Brain microvascular endothelial cell (primary cell): ENCODE measurements at regions not wholly inside any gene's neighbourhood (a gene's known extent, or its start where the extent isn't known, plus 50 kb on each side); places are given as distances from the start of the nearest gene placed in this dataset.

ENCODE experiments used
- DNase-seq: peaks from one replicate; pipeline ENCODE4 v3.0.0-alpha.2; 2020
- H3K27ac ChIP-seq: fragments of 250-450 bp; sonication (Bioruptor Pico); 2 replicates; pipeline ENCODE4 v1.5.1; 2020; ENCODE audit warnings: mild to moderate bottlenecking, moderate library complexity
- H3K27me3 ChIP-seq: fragments of 250-450 bp; sonication (Bioruptor Pico); replicated peaks from 2 replicates; pipeline ENCODE4 v1.5.1; 2020; ENCODE audit warnings: mild to moderate bottlenecking
- H3K36me3 ChIP-seq: fragments of 250-450 bp; sonication (Bioruptor Pico); replicated peaks from 2 replicates; pipeline ENCODE4 v1.5.1; 2020; ENCODE audit warnings: mild to moderate bottlenecking
- H3K4me3 ChIP-seq: 2 replicates; pipeline ENCODE4 v1.5.1; 2011; ENCODE audit warnings: low read depth, mild to moderate bottlenecking, control low read depth, low read length, moderate library complexity
- in situ Hi-C: cut with HindIII; loops from 2 replicates; pipeline ENCODE4 v1.10.0; 2017; ENCODE audit warnings: low sequenced_read_pairs, low pct_ligation_motif_present
- TF ChIP-seq, protein P1 (sequence below): IDR thresholded peaks from 2 replicates; pipeline ENCODE4 v1.5.1; 2011; ENCODE audit warnings: low read depth, mild to moderate bottlenecking, moderate library complexity, low read length, control low read depth, inconsistent platforms; ENCODE audit errors: missing control alignments

GRCh38 chr3:44048949-44049348 lies 192.7 kb upstream of the TOPAZ1 start:
- H3K27ac ChIP-seq, result no peak overlapping the region
- DNase-seq, result no peak
- H3K36me3 ChIP-seq, result no peaks in the 10 kb centered on the region
- in situ Hi-C loops, result no loop called here
- no peak overlapping the region for H3K4me3 ChIP-seq
- TF ChIP-seq, protein P1, sequence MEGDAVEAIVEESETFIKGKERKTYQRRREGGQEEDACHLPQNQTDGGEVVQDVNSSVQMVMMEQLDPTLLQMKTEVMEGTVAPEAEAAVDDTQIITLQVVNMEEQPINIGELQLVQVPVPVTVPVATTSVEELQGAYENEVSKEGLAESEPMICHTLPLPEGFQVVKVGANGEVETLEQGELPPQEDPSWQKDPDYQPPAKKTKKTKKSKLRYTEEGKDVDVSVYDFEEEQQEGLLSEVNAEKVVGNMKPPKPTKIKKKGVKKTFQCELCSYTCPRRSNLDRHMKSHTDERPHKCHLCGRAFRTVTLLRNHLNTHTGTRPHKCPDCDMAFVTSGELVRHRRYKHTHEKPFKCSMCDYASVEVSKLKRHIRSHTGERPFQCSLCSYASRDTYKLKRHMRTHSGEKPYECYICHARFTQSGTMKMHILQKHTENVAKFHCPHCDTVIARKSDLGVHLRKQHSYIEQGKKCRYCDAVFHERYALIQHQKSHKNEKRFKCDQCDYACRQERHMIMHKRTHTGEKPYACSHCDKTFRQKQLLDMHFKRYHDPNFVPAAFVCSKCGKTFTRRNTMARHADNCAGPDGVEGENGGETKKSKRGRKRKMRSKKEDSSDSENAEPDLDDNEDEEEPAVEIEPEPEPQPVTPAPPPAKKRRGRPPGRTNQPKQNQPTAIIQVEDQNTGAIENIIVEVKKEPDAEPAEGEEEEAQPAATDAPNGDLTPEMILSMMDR, result no peak
- H3K27me3 ChIP-seq, result no peaks in the 10 kb centered on the region

DNA sequence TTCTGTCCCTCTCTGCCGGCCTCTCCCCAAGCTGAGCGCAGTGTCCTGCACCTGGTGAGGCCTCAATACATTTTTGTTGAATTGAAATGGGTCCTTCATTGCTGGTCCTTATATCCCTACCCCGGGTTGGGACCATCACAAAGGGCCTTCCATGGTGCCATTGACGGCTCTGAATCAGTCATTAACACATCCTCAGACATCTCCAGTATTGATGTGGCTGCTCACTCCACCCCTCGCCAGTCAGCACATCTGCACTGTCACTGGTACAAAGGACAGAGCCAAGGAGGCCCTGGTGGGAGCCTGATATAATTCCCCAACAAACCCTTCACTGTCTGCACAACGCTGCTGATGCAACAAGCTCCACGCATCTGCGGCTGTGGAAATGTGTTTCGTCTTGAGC lies 191.6 kb upstream of the TOPAZ1 start:
- in situ Hi-C loops, result no loop called here
- DNase-seq, result no peak

GRCh38 chr3:44050867-44051266 lies 190.8 kb upstream of the TOPAZ1 start:
- TF ChIP-seq, protein P1, result no peak
- no peak overlapping the region for H3K27ac ChIP-seq
- in situ Hi-C loops, result no loop called here
- no peak for DNase-seq
- H3K36me3 ChIP-seq, result no peaks in the 10 kb centered on the region
- H3K4me3 ChIP-seq, result no peak overlapping the region
- H3K27me3 ChIP-seq, result no peaks in the 10 kb centered on the region

More for the DNA sequence above, 191.6 kb upstream of the TOPAZ1 start:
- no peak overlapping the region for H3K27ac ChIP-seq
- TF ChIP-seq, protein P1, result no peak
- no peaks in the 10 kb centered on the region for H3K27me3 ChIP-seq
- H3K4me3 ChIP-seq, result no peak overlapping the region
- H3K36me3 ChIP-seq, result no peaks in the 10 kb centered on the region

DNA sequence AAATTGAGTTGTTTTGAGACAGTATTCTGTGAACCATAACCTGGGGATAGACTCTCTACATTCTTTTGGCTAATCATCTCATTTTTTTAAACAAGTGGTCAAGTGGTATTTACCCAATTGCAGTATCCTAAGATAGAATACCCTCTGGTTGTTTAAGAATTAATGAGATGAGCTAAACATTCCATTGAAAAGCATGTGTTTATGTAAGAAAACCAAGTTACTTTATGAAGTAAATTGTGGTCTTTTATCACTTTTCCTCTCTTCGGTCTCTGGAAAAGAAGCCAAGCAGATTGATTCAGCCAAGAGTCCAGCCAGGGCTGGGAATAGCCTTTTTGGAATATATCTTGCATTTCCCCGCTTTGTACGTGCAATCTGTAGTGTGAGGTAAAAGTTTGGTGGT lies 185.7 kb upstream of the TOPAZ1 start:
- Histone ChIP-seq H3K27ac (no peak overlapping the region), H3K36me3 (no peaks in the 10 kb centered on the region), H3K27me3 (no peaks in the 10 kb centered on the region), H3K4me3 (no peak overlapping the region)
- DNase-seq, result no peak
- TF ChIP-seq, protein P1, result no peak
- in situ Hi-C loops, result no loop called here

GRCh38 chr3:44056446-44057240 lies 185.0 kb upstream of the TOPAZ1 start:
- TF ChIP-seq, protein P1, result no peak
- Histone ChIP-seq H3K36me3 (no peaks in the 10 kb centered on the region), H3K27ac (no peak overlapping the region), H3K27me3 (no peaks in the 10 kb centered on the region), H3K4me3 (no peak overlapping the region)
- no peak for DNase-seq
- in situ Hi-C loops, result no loop called here
